ENCODE measurements at regions not wholly inside any gene's neighbourhood (a gene's known extent, or its start where the extent isn't known, plus 50 kb on each side); places are given as distances from the start of the nearest gene placed in this dataset.

DNA sequence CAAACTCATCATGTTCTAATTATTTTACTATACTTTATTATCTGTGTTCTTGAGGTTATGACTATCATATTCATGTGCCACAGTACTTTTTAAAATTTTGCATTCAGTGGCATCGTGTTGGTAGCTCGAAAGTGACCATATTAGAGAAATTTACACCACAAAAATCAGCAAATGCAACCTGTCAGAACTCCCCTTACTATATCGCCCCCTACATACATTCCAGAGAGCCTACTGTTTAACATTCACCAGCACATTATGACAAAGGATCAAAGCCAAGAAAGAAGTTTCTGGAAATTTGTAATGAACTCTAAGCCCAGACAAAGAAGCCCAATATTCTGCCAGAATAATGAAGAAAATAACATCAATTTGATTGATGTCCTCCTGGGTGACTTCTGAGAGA is 909.3 kb downstream of the LTN1 start:
- Histone ChIP-seq H3K4me3 (ENCODE audit: control extremely low read depth in 1 of 5, extremely low read depth in 1 of 5, insufficient read depth in 1 of 5, low read depth in 2 of 5, low read length in 4 of 5) (no peak overlapping the region), H3K27me3 (replicated peaks in 1 of 4; ENCODE audit: control extremely low read depth in 1 of 4, control insufficient read depth in 3 of 4, insufficient read depth in 4 of 4, low read length in 3 of 4) (no peaks in the 10 kb centered on the region), H4K20me1 (ENCODE audit: control insufficient read depth, insufficient read depth, low read length, poor library complexity, severe bottlenecking) (no peaks in the 10 kb centered on the region), H3K27ac (ENCODE audit: low read length in 2 of 2) (no peak overlapping the region), H3K4me1 (ENCODE audit: control insufficient read depth in 2 of 2, insufficient read depth in 2 of 2, low read length in 2 of 2) (no peaks in the 10 kb centered on the region), H2AFZ (ENCODE audit: insufficient read depth, low read depth, low read length, poor library complexity, severe bottlenecking) (no peak overlapping the region), H3K9me3 (ENCODE audit: control extremely low read depth in 1 of 3, control insufficient read depth in 2 of 3, insufficient read depth in 1 of 3, low read length in 2 of 3) (no peaks in the 10 kb centered on the region), H3K79me2 (ENCODE audit: control insufficient read depth, insufficient read depth, low read length) (no peaks in the 10 kb centered on the region), H3K9ac (ENCODE audit: low read length) (no peak overlapping the region), H3K4me2 (replicated peaks; ENCODE audit: low read depth, low read length, poor library complexity, severe bottlenecking) (no peak overlapping the region), H3K36me3 (replicated peaks in 1 of 2; ENCODE audit: control extremely low read depth in 1 of 2, control insufficient read depth in 1 of 2, extremely low read depth in 1 of 2, insufficient read depth in 2 of 2, low read length in 1 of 2) (no peaks in the 10 kb centered on the region)
- WGBS (ENCODE audit: insufficient coverage), result no CpG with 5 or more reads among the region's 3 CpGs
- no peak for ATAC-seq (ENCODE audit: low read depth)
- no peak for DNase-seq
- CTCF ChIA-PET, result no interaction called here
- POLR2A ChIA-PET, result no interaction called here
- H3K27me3 Mint-ChIP-seq, result no peaks in the 10 kb centered on the region
- no peaks in the 10 kb centered on the region for H3K9me3 Mint-ChIP-seq (ENCODE audit: insufficient read depth)
- no peaks in the 10 kb centered on the region for H3K4me1 Mint-ChIP-seq
- no peak overlapping the region for H3K4me3 Mint-ChIP-seq
- no peak for TF ChIP-seq CTCF (IDR thresholded peaks at IDR 0.05)
- TF ChIP-seq EZH2 (IDR thresholded peaks at IDR 0.05; ENCODE audit: borderline replicate concordance, insufficient read depth, low read depth, low read length, poor library complexity, severe bottlenecking), result no peak
- intact Hi-C loops (cut with micrococcal nuclease), result no loop called here
- no peak overlapping the region for H3K27ac Mint-ChIP-seq

DNA sequence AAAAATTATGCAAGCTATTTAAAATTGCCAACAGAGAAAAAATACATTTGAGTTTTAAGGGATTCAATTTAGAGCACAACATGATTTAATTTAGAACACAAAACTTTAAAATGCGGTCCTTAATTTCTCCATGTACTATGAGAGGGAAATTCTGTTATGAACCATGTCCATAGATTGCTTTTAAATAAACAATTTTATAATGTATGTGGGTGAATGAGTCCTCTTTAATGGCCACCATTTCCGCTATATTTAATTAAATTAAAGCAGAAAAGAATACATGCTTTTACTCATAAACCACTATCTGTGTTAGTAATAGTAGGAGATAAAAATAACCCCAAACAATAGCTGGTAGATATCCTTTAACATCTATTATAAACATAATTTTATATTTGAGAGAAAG is 914.6 kb downstream of the LTN1 start:
- Histone ChIP-seq H3K27ac (ENCODE audit: low read length in 2 of 2) (no peak overlapping the region), H2AFZ (ENCODE audit: insufficient read depth, low read depth, low read length, poor library complexity, severe bottlenecking) (no peak overlapping the region), H3K79me2 (ENCODE audit: control insufficient read depth, insufficient read depth, low read length) (no peaks in the 10 kb centered on the region), H3K9me3 (ENCODE audit: control extremely low read depth in 1 of 3, control insufficient read depth in 2 of 3, insufficient read depth in 1 of 3, low read length in 2 of 3) (no peaks in the 10 kb centered on the region), H3K9ac (ENCODE audit: low read length) (no peak overlapping the region), H3K27me3 (replicated peaks in 1 of 4; ENCODE audit: control extremely low read depth in 1 of 4, control insufficient read depth in 3 of 4, insufficient read depth in 4 of 4, low read length in 3 of 4) (no peaks in the 10 kb centered on the region), H4K20me1 (ENCODE audit: control insufficient read depth, insufficient read depth, low read length, poor library complexity, severe bottlenecking) (no peaks in the 10 kb centered on the region), H3K4me1 (ENCODE audit: control insufficient read depth in 2 of 2, insufficient read depth in 2 of 2, low read length in 2 of 2) (no peaks in the 10 kb centered on the region), H3K36me3 (replicated peaks in 1 of 2; ENCODE audit: control extremely low read depth in 1 of 2, control insufficient read depth in 1 of 2, extremely low read depth in 1 of 2, insufficient read depth in 2 of 2, low read length in 1 of 2) (no peaks in the 10 kb centered on the region), H3K4me2 (replicated peaks; ENCODE audit: low read depth, low read length, poor library complexity, severe bottlenecking) (no peak overlapping the region), H3K4me3 (ENCODE audit: control extremely low read depth in 1 of 5, extremely low read depth in 1 of 5, insufficient read depth in 1 of 5, low read depth in 2 of 5, low read length in 4 of 5) (no peak overlapping the region)
- no peaks in the 10 kb centered on the region for H3K27me3 Mint-ChIP-seq
- ChIA-PET CTCF (no interaction called here), POLR2A (no interaction called here)
- WGBS (ENCODE audit: insufficient coverage), result no CpG with 5 or more reads among the region's 2 CpGs
- ATAC-seq (ENCODE audit: low read depth) (no peak), DNase-seq (no peak)
- intact Hi-C loops (cut with micrococcal nuclease), result no loop called here
- H3K4me1 Mint-ChIP-seq, result no peaks in the 10 kb centered on the region
- H3K9me3 Mint-ChIP-seq (ENCODE audit: insufficient read depth), result no peaks in the 10 kb centered on the region
- TF ChIP-seq CTCF (IDR thresholded peaks at IDR 0.05) (no peak), EZH2 (IDR thresholded peaks at IDR 0.05; ENCODE audit: borderline replicate concordance, insufficient read depth, low read depth, low read length, poor library complexity, severe bottlenecking) (no peak)
- no peak overlapping the region for H3K27ac Mint-ChIP-seq
- no peak overlapping the region for H3K4me3 Mint-ChIP-seq
